IMR-90 (cell line): ENCODE measurements at regions not wholly inside any gene's neighbourhood (a gene's known extent, or its start where the extent isn't known, plus 50 kb on each side); places are given as distances from the start of the nearest gene placed in this dataset.

Experiments used
- ATAC-seq: fragments of 200-7000 bp; cut with Tn5 transposase; 2 replicates; pipeline ENCODE4 v1.9.1; 2020; ENCODE audit warnings: low read depth, mild to moderate bottlenecking, moderate library complexity
- BruUV-seq: library from RNA; stranded (reverse); fragments of 400-500 nt; replicated peaks from 2 replicates; lab custom pipeline; 2021; lab: Mats Ljungman, UMichigan
- CTCF ChIA-PET: fragments of 300-600 bp; formaldehyde crosslinking; extraction: SDS; loops from one replicate; lab custom pipeline; 2021; ENCODE audit warnings: antibody characterized with exemption; lab: Yijun Ruan, JAX
- POLR2A ChIA-PET: fragments of 300-600 bp; sonication (Branson Sonifier 250); formaldehyde crosslinking; loops from one replicate; lab custom pipeline; 2022; ENCODE audit warnings: antibody characterized with exemption; ENCODE audit not compliant: unreplicated experiment; lab: Charles Lee
- DNase-seq: peaks from one replicate; pipeline ENCODE4 v3.0.0; 2013
- H2AFZ ChIP-seq: replicated peaks from 2 replicates; pipeline ENCODE3; 2013; ENCODE audit warnings: low read length, mild to moderate bottlenecking; ENCODE audit not compliant: poor library complexity
- H2AK5ac ChIP-seq: 2 replicates; pipeline ENCODE4 v1.6.1; 2013; ENCODE audit warnings: low read depth, low read length, inconsistent platforms
- H2AK9ac ChIP-seq: replicated peaks from 2 replicates; pipeline ENCODE3; 2013; ENCODE audit warnings: mild to moderate bottlenecking, low read depth, low read length, moderate library complexity; ENCODE audit not compliant: poor library complexity
- H2BK120ac ChIP-seq: 2 replicates; pipeline ENCODE4 v1.6.1; 2013; ENCODE audit warnings: low read depth, low read length, inconsistent platforms
- H2BK15ac ChIP-seq: 3 replicates; pipeline ENCODE4 v1.6.1; 2013; ENCODE audit warnings: low read depth, low read length, inconsistent platforms
- H2BK20ac ChIP-seq: 2 replicates; pipeline ENCODE4 v1.6.1; 2013; ENCODE audit warnings: low read depth, mild to moderate bottlenecking, inconsistent platforms, low read length, moderate library complexity
- H2BK5ac ChIP-seq: 2 replicates; pipeline ENCODE4 v1.6.1; 2013; ENCODE audit warnings: mild to moderate bottlenecking, low read depth, low read length, inconsistent platforms; ENCODE audit not compliant: poor library complexity, severe bottlenecking
- H3K14ac ChIP-seq: replicated peaks from 2 replicates; pipeline ENCODE4 v1.6.1; 2013; ENCODE audit warnings: low read depth, low read length, inconsistent platforms
- H3K18ac ChIP-seq: 2 replicates; pipeline ENCODE4 v1.6.1; 2013; ENCODE audit warnings: low read depth, low read length, control low read depth
- H3K23ac ChIP-seq: 2 replicates; pipeline ENCODE4 v1.6.1; 2013; ENCODE audit warnings: low read depth, low read length, inconsistent platforms
- H3K27ac ChIP-seq: 2 replicates; pipeline ENCODE4 v1.5.1; 2013; ENCODE audit warnings: mild to moderate bottlenecking, control low read depth, low read length; ENCODE audit not compliant: insufficient read depth
- H3K27me3 ChIP-seq: 2 replicates; pipeline ENCODE4 v1.6.1; 2013; ENCODE audit warnings: low read length; ENCODE audit not compliant: control insufficient read depth, insufficient read depth
- H3K36me3 ChIP-seq: 2 replicates; pipeline ENCODE4 v1.6.1; 2013; ENCODE audit warnings: low read length, mixed read lengths; ENCODE audit not compliant: control insufficient read depth, insufficient read depth
- H3K4ac ChIP-seq: 2 replicates; pipeline ENCODE4 v1.6.1; 2013; ENCODE audit warnings: low read depth, low read length, inconsistent platforms
- H3K4me1 ChIP-seq: 2 replicates; pipeline ENCODE4 v1.6.1; 2013; ENCODE audit warnings: low read length, mixed read lengths; ENCODE audit not compliant: control insufficient read depth, insufficient read depth
- H3K4me2 ChIP-seq: 2 replicates; pipeline ENCODE4 v1.6.1; 2013; ENCODE audit warnings: low read depth, mild to moderate bottlenecking, control low read depth, low read length, moderate library complexity
- H3K4me3 ChIP-seq: 2 replicates; pipeline ENCODE4 v1.5.1; 2013; ENCODE audit warnings: low read depth, mild to moderate bottlenecking, control low read depth, low read length, moderate library complexity; ENCODE audit not compliant: insufficient read depth
- H3K56ac ChIP-seq: 2 replicates; pipeline ENCODE4 v1.6.1; 2013; ENCODE audit warnings: low read length, inconsistent platforms; ENCODE audit not compliant: insufficient read depth; ENCODE audit errors: extremely low read depth
- H3K79me1 ChIP-seq, 2 experiments: 2 replicates each; pipeline ENCODE4 v1.6.1; 2013; ENCODE audit warnings: low read length in 2 of 2, inconsistent platforms in 1 of 2, low read depth in 1 of 2
- H3K9ac ChIP-seq: 2 replicates; pipeline ENCODE4 v1.6.1; 2013; ENCODE audit warnings: low read depth, low read length, control low read depth
- H3K9me1 ChIP-seq: 2 replicates; pipeline ENCODE4 v1.6.1; 2013; ENCODE audit warnings: low read length, inconsistent platforms; ENCODE audit not compliant: insufficient read depth
- H3K9me3 ChIP-seq: 2 replicates; pipeline ENCODE4 v1.6.1; 2013; ENCODE audit warnings: low read length; ENCODE audit not compliant: control insufficient read depth, insufficient read depth
- H4K20me1 ChIP-seq: 2 replicates; pipeline ENCODE4 v1.6.1; 2013; ENCODE audit warnings: low read length, inconsistent platforms; ENCODE audit not compliant: insufficient read depth
- H4K5ac ChIP-seq: 2 replicates; pipeline ENCODE4 v1.6.1; 2013; ENCODE audit warnings: mild to moderate bottlenecking, low read depth, low read length, control low read depth
- H4K8ac ChIP-seq, 2 experiments: 2 replicates each; pipeline ENCODE4 v1.6.1; 2013; ENCODE audit warnings: low read depth in 2 of 2, low read length in 2 of 2, control low read depth in 1 of 2, inconsistent platforms in 1 of 2
- H4K91ac ChIP-seq: 2 replicates; pipeline ENCODE4 v1.6.1; 2013; ENCODE audit warnings: low read depth, low read length, inconsistent platforms; ENCODE audit not compliant: insufficient read depth
- BHLHE40 ChIP-seq: fragments of 150-350 bp; IDR thresholded peaks from 2 replicates; pipeline ENCODE4 v1.6.1; 2016; ENCODE audit warnings: mild to moderate bottlenecking, low read depth, low read length
- CEBPB ChIP-seq: IDR thresholded peaks from 2 replicates; pipeline ENCODE4 v1.6.1; 2012; ENCODE audit warnings: low read depth, low read length, improper control_type of control experiment
- CHD1 ChIP-seq: IDR thresholded peaks from 2 replicates; pipeline ENCODE4 v1.6.1; 2012; ENCODE audit warnings: low read depth, low read length, improper control_type of control experiment
- FOS ChIP-seq: fragments of 150-350 bp; IDR thresholded peaks from 2 replicates; pipeline ENCODE4 v1.6.1; 2016; ENCODE audit warnings: low read depth, low read length
- POLR2A ChIP-seq: IDR thresholded peaks from 2 replicates; pipeline ENCODE4 v1.6.1; 2012; ENCODE audit warnings: mild to moderate bottlenecking, low read depth, low read length
- RCOR1 ChIP-seq: IDR thresholded peaks from 2 replicates; pipeline ENCODE4 v1.6.1; 2012; ENCODE audit warnings: mild to moderate bottlenecking, low read length, improper control_type of control experiment; ENCODE audit not compliant: insufficient replicate concordance
- SMC3 ChIP-seq: fragments of 150-350 bp; IDR thresholded peaks from 2 replicates; pipeline ENCODE4 v1.6.1; 2016; ENCODE audit warnings: low read depth, mild to moderate bottlenecking, antibody characterized with exemption, low read length, moderate library complexity
- USF2 ChIP-seq: fragments of 150-350 bp; IDR thresholded peaks from 2 replicates; pipeline ENCODE4 v1.6.1; 2017; ENCODE audit warnings: mild to moderate bottlenecking, antibody characterized with exemption, low read length, low read depth
- whole genome bisulfite sequencing, 2 experiments: methylation state at CpG; one replicate each; pipeline versions ENCODE4 v1.1.5 to v1.1.7; 2013; ENCODE audit warnings: missing lambda C conversion rate in 2 of 2; ENCODE audit not compliant: insufficient read length in 1 of 2; ENCODE audit errors: extremely low coverage in 2 of 2; 5-methylcytosine and 5-hydroxymethylcytosine counted together
- dilution Hi-C: fragments of 300-500 bp; cut with HindIII; formaldehyde crosslinking; loops from one replicate; pipeline ENCODE4 v1.14.3; 2018; ENCODE audit warnings: low sequenced_read_pairs; ENCODE audit not compliant: unreplicated experiment
- in situ Hi-C: fragments of 300-500 bp; cut with MboI; formaldehyde crosslinking; loops from 3 replicates; pipeline ENCODE4 v1.14.3; 2019; ENCODE audit warnings: low sequenced_read_pairs, inconsistent platforms, mixed read lengths
- intact Hi-C: fragments of 100-400 bp; cut with micrococcal nuclease; formaldehyde crosslinking; loops from 2 replicates; pipeline ENCODE4 v1.10.0; 2022
- TF ChIP-seq, protein P1 (sequence below): fragments of 150-350 bp; IDR thresholded peaks from 2 replicates; pipeline ENCODE4 v1.6.1; 2016; ENCODE audit warnings: low read depth, mild to moderate bottlenecking, low read length, moderate library complexity, borderline replicate concordance

- TF ChIP-seq CEBPB (no peak), BHLHE40 (no peak), POLR2A (no peak)
Measured at GRCh38 chr19:46952874-46953273, 66.8 kb upstream of the NPAS1 start (continued).

DNA sequence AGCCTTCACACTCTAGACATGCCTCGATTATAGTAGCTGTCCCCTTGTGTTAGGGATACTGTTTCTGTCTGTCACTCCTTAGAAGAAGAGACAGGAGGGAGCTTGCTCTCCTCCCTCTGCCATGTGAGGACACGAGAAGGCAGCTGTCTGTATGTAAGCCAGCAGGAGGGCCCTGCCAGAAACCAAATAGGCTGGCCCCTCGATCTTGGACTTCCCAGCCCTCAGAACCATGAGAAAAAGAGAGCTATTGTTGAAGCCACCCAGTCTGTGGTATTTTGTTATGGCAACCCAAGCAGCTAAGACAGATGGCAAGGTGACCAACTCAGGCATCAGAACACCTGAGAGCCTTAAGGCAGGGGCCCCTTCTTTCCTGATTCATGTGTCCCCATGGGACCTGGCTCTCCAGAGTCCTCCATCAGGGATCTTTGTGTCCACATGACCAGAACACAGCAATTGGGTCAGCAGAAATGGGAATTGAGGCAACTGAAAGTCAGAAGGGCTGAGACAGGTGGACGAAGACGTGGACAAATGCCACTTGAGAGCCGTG lies 65.6 kb upstream of the NPAS1 start:
- in situ Hi-C loops: no loop called here

More for the DNA sequence above, 65.6 kb upstream of the NPAS1 start:
- no peak overlapping the region for H3K9ac ChIP-seq
- no TSS peak for BruUV-seq
- H2BK5ac ChIP-seq: no peak overlapping the region
- peaks cover 3% of the 10 kb centered on the region for H3K36me3 ChIP-seq
- H3K4me3 ChIP-seq: no peak overlapping the region
- H3K9me3 ChIP-seq: no peaks in the 10 kb centered on the region
- CTCF ChIA-PET: no interaction called here
- intact Hi-C loops: no loop called here
- H3K56ac ChIP-seq: no peak overlapping the region
- peak overlapping the region; percentile 50; the same call in 1 of the 2 replicates for H3K4ac ChIP-seq
- H2BK15ac ChIP-seq: no peak overlapping the region
- no peak overlapping the region for H2AFZ ChIP-seq
- no peak overlapping the region for H3K23ac ChIP-seq
- DNase-seq (no peak), ATAC-seq (no peak)
- peak overlapping the region; percentile 37; the same call in 1 of the 2 replicates for H2BK20ac ChIP-seq
- dilution Hi-C loops: no loop called here
- H3K9me1 ChIP-seq: peaks cover 46% of the 10 kb centered on the region
- H3K4me2 ChIP-seq: no peak overlapping the region
- peak overlapping the region; percentile 30; the same call in 1 of the 2 replicates for H2BK120ac ChIP-seq
- no peak overlapping the region for H2AK9ac ChIP-seq
- peaks cover 20% of the 10 kb centered on the region for H4K20me1 ChIP-seq
- peaks cover 33% of the 10 kb centered on the region for H3K4me1 ChIP-seq
- H4K8ac ChIP-seq: peak overlapping the region in 1 of 2 experiments; percentile 25; a peak in 1 of 4 replicates
- no peak overlapping the region for H4K91ac ChIP-seq
- H3K27me3 ChIP-seq: no peaks in the 10 kb centered on the region
- POLR2A ChIA-PET: interaction anchor here (0.6 kb wide), 1 partner anchor 104 kb away, joined by 5 read pairs; no protein-coding TSS in a partner anchor
- no peak overlapping the region for H4K5ac ChIP-seq
- peak overlapping the region; percentile 22; the same call in 1 of the 2 replicates for H2AK5ac ChIP-seq
- H3K79me1 ChIP-seq: peaks cover 64 to 90% of the 10 kb centered on the region in 2 experiments
- 100% methylated on average over 1 of the region's 6 CpGs; no CpG with 5 or more reads in 1 of the 2 experiments for WGBS, 2 experiments
- H3K27ac ChIP-seq: no peak overlapping the region
- H3K14ac ChIP-seq: no peak overlapping the region; the same call in 1 of the 2 replicates
- H3K18ac ChIP-seq: no peak overlapping the region
- TF ChIP-seq CHD1: no peak
- TF ChIP-seq SMC3: no peak
- TF ChIP-seq, protein P1, sequence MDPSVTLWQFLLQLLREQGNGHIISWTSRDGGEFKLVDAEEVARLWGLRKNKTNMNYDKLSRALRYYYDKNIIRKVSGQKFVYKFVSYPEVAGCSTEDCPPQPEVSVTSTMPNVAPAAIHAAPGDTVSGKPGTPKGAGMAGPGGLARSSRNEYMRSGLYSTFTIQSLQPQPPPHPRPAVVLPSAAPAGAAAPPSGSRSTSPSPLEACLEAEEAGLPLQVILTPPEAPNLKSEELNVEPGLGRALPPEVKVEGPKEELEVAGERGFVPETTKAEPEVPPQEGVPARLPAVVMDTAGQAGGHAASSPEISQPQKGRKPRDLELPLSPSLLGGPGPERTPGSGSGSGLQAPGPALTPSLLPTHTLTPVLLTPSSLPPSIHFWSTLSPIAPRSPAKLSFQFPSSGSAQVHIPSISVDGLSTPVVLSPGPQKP: no peak
- no peak for TF ChIP-seq FOS
- no peak for TF ChIP-seq RCOR1
- TF ChIP-seq BHLHE40: no peak
- no peak for TF ChIP-seq USF2
